Prostate gland (tissue), 2 donors: ENCODE measurements at regions not wholly inside any gene's neighbourhood (a gene's known extent, or its start where the extent isn't known, plus 50 kb on each side); places are given as distances from the start of the nearest gene placed in this dataset.

Experiments
- DNase-seq: peaks from one replicate; pipeline ENCODE4 v3.0.0-alpha.2; 2019; ENCODE audit warnings: low spot score
- H3K27ac ChIP-seq, 2 donors: fragments of 200-600 bp; sonication (generic); 2 replicates each; pipeline ENCODE4 v1.5.1; 2017 to 2019
- H3K27me3 ChIP-seq: fragments of 200-600 bp; sonication (generic); replicated peaks from 2 replicates; pipeline ENCODE4 v1.5.1; 2019; ENCODE audit not compliant: insufficient read depth
- H3K36me3 ChIP-seq, 2 donors: fragments of 200-600 bp; sonication (generic); 1 replicate in 1 of 2; 2 replicates in 1 of 2; pipeline versions ENCODE4 v1.5.1 to v1.8.1; 2017 to 2019
- H3K4me1 ChIP-seq: fragments of 200-600 bp; sonication (generic); replicated peaks from 2 replicates; pipeline ENCODE4 v1.5.1; 2019
- H3K4me3 ChIP-seq, 2 donors: fragments of 200-600 bp; sonication (generic); 2 replicates each; pipeline ENCODE4 v1.5.1; 2017 to 2019
- H3K9me3 ChIP-seq: fragments of 200-600 bp; sonication (generic); 2 replicates; pipeline ENCODE4 v1.5.1; 2017
- CTCF ChIP-seq, 4 experiments: fragments of 200-600 bp in 2 of 4; fragments of 450-650 bp in 2 of 4; sonication (generic) in 2 of 4; IDR thresholded peaks; 1 replicate in 3 of 4; 2 replicates in 1 of 4; pipeline ENCODE4 v1.5.1; 2016 to 2019; ENCODE audit warnings: antibody characterized with exemption in 4 of 4, mild to moderate bottlenecking in 2 of 4, moderate library complexity in 2 of 4
- POLR2A ChIP-seq: fragments of 450-650 bp; IDR thresholded peaks from one replicate; pipeline ENCODE4 v1.6.1; 2016; ENCODE audit warnings: antibody characterized with exemption, mild to moderate bottlenecking
- POLR2AphosphoS5 ChIP-seq: sonication (generic); formaldehyde crosslinking; IDR thresholded peaks from one replicate; pipeline ENCODE4 v1.6.1; 2017; ENCODE audit warnings: antibody characterized with exemption
- WGBS: methylation state at CpG from one replicate; pipeline ENCODE4 v1.1.5; 2018; 5-methylcytosine and 5-hydroxymethylcytosine counted together
- intact Hi-C: fragments of 100-400 bp; cut with DNase I; formaldehyde crosslinking; loops from one replicate; pipeline ENCODE4 v1.14.2; 2022

- H3K4me1 ChIP-seq, result no peaks in the 10 kb centered on the region
- 20% methylated on average over 4 of the region's 4 CpGs for WGBS
- TF ChIP-seq POLR2A (no peak), POLR2AphosphoS5 (no peak), CTCF (IDR thresholded peaks at IDR 0.05) (no peak)
- DNase-seq, result no peak
- H3K4me3 ChIP-seq, result no peak overlapping the region
- intact Hi-C loops, result no loop called here
- no peaks in the 10 kb centered on the region for H3K9me3 ChIP-seq
- H3K27me3 ChIP-seq, result no peaks in the 10 kb centered on the region
- no peaks in the 10 kb centered on the region for H3K36me3 ChIP-seq
- no peak overlapping the region for H3K27ac ChIP-seq
Observed at GRCh38 chr20:39758876-39759275, 796.7 kb downstream of the DHX35 start.

- DNase-seq, result no peak
- intact Hi-C loops, result no loop called here
- no peaks in the 10 kb centered on the region for H3K4me1 ChIP-seq
- H3K27ac ChIP-seq, result no peak overlapping the region
- H3K36me3 ChIP-seq, result no peaks in the 10 kb centered on the region
- H3K27me3 ChIP-seq, result no peaks in the 10 kb centered on the region
- H3K4me3 ChIP-seq, result no peak overlapping the region
- no peaks in the 10 kb centered on the region for H3K9me3 ChIP-seq
- TF ChIP-seq POLR2A (no peak), CTCF (IDR thresholded peaks at IDR 0.05) (no peak), POLR2AphosphoS5 (no peak)
Observed at GRCh38 chr20:39756828-39757227, 794.7 kb downstream of the DHX35 start.

- TF ChIP-seq POLR2A (no peak), CTCF (IDR thresholded peaks at IDR 0.05) (no peak), POLR2AphosphoS5 (no peak)
- no peak for DNase-seq
- no peaks in the 10 kb centered on the region for H3K27me3 ChIP-seq
- H3K27ac ChIP-seq, result no peak overlapping the region
- intact Hi-C loops, result no loop called here
- no peaks in the 10 kb centered on the region for H3K4me1 ChIP-seq
- H3K9me3 ChIP-seq, result no peaks in the 10 kb centered on the region
- no peak overlapping the region for H3K4me3 ChIP-seq
- WGBS, result 100% methylated on average over 1 of the region's 1 CpG
- no peaks in the 10 kb centered on the region for H3K36me3 ChIP-seq
Observed at GRCh38 chr20:39756369-39756768, 794.2 kb downstream of the DHX35 start.

- Histone ChIP-seq H3K4me1 (no peaks in the 10 kb centered on the region), H3K27ac (no peak overlapping the region), H3K27me3 (no peaks in the 10 kb centered on the region), H3K4me3 (no peak overlapping the region), H3K36me3 (no peaks in the 10 kb centered on the region), H3K9me3 (no peaks in the 10 kb centered on the region)
- no peak for TF ChIP-seq POLR2AphosphoS5
- 52% methylated on average over 4 of the region's 4 CpGs for WGBS
- intact Hi-C loops, result no loop called here
- no peak for DNase-seq
Observed at GRCh38 chr20:39752262-39752876, 790.2 kb downstream of the DHX35 start.

- Histone ChIP-seq H3K9me3 (no peaks in the 10 kb centered on the region), H3K27ac (no peak overlapping the region), H3K27me3 (no peaks in the 10 kb centered on the region), H3K4me1 (no peaks in the 10 kb centered on the region), H3K36me3 (no peaks in the 10 kb centered on the region), H3K4me3 (no peak overlapping the region)
- TF ChIP-seq CTCF (IDR thresholded peaks at IDR 0.05), result no peak
- TF ChIP-seq POLR2AphosphoS5, result no peak
- TF ChIP-seq POLR2A, result no peak
- DNase-seq, result no peak
- intact Hi-C loops, result no loop called here
- WGBS, result 70% methylated on average over 4 of the region's 4 CpGs
Observed at GRCh38 chr20:39751557-39752137, 789.5 kb downstream of the DHX35 start.
